Nephron (organoid): ENCODE measurements at regions not wholly inside any gene's neighbourhood (a gene's known extent, or its start where the extent isn't known, plus 50 kb on each side); places are given as distances from the start of the nearest gene placed in this dataset.
A peak's percentile ranks its signal among the peaks of the same experiment; 100 is the strongest.

ENCODE experiments used
- H3K27ac Mint-ChIP-seq, 3 experiments: 2 replicates each; pipeline ENCODE4 v1.8.0; 2020; ENCODE audit warnings: mixed read lengths in 3 of 3, mild to moderate bottlenecking in 2 of 3, moderate library complexity in 1 of 3
- H3K27me3 Mint-ChIP-seq: 2 replicates; pipeline ENCODE4 v1.8.0; 2021; ENCODE audit warnings: low read depth, mild to moderate bottlenecking, moderate library complexity, mixed read lengths
- H3K36me3 Mint-ChIP-seq: 2 replicates; pipeline ENCODE4 v1.8.0; 2020; ENCODE audit warnings: low read depth, mixed read lengths
- H3K4me1 Mint-ChIP-seq: 2 replicates; pipeline ENCODE4 v1.8.0; 2020; ENCODE audit warnings: mixed read lengths
- H3K4me3 Mint-ChIP-seq, 3 experiments: 2 replicates each; pipeline ENCODE4 v1.8.0; 2020; ENCODE audit warnings: mild to moderate bottlenecking in 3 of 3, mixed read lengths in 3 of 3, moderate library complexity in 2 of 3
- H3K9me3 Mint-ChIP-seq: 2 replicates; pipeline ENCODE4 v1.8.0; 2020; ENCODE audit warnings: mixed read lengths
- TF ChIP-seq, protein P1 (sequence below), 3 experiments: fragments of 200-600 bp; sonication (generic); IDR thresholded peaks; one replicate each; pipeline ENCODE4 v1.5.0; 2021; ENCODE audit warnings: antibody characterized with exemption in 3 of 3; ENCODE audit not compliant: unreplicated experiment in 3 of 3

DNA sequence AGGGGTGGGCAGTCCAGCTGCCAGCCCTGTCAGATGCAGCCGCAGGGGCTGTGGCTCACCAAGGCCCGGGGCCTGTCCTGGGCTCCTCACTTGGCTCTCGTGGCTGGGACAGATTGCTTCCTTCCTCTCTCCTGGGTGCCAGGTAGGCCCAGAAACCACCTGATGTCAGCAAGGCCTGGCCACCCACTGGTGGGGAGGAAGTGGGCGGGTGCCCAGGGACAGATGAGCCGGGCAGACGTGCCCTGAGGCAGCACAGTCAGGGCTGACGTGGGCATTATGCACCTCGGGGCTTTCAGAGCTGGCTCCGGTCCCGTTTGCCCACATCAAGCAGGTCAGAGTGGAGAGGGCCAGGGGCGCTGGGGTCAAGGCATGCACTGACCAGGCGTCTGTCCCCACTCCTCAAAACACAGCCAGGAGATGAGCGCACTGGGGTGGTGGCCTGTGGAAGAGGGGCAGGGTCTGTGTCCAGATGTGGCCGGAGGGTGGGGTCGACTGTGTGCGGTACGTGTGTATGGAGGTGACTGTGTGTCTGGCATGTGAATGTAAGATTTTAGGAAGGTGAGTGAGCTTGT is 133.2 kb upstream of the PTPN1 start:
- Mint-ChIP-seq H3K27ac (peak overlapping the region in 1 of 3 experiments; percentile 33), H3K4me1 (peaks cover 42% of the 10 kb centered on the region), H3K27me3 (peaks cover 45% of the 10 kb centered on the region), H3K36me3 (no peaks in the 10 kb centered on the region), H3K9me3 (no peaks in the 10 kb centered on the region), H3K4me3 (peak overlapping the region in 1 of 3 experiments; percentile 34)
- TF ChIP-seq, protein P1, sequence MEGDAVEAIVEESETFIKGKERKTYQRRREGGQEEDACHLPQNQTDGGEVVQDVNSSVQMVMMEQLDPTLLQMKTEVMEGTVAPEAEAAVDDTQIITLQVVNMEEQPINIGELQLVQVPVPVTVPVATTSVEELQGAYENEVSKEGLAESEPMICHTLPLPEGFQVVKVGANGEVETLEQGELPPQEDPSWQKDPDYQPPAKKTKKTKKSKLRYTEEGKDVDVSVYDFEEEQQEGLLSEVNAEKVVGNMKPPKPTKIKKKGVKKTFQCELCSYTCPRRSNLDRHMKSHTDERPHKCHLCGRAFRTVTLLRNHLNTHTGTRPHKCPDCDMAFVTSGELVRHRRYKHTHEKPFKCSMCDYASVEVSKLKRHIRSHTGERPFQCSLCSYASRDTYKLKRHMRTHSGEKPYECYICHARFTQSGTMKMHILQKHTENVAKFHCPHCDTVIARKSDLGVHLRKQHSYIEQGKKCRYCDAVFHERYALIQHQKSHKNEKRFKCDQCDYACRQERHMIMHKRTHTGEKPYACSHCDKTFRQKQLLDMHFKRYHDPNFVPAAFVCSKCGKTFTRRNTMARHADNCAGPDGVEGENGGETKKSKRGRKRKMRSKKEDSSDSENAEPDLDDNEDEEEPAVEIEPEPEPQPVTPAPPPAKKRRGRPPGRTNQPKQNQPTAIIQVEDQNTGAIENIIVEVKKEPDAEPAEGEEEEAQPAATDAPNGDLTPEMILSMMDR (IDR thresholded peaks at IDR 0.05; ENCODE audit: unreplicated experiment in 3 of 3): no peak

DNA sequence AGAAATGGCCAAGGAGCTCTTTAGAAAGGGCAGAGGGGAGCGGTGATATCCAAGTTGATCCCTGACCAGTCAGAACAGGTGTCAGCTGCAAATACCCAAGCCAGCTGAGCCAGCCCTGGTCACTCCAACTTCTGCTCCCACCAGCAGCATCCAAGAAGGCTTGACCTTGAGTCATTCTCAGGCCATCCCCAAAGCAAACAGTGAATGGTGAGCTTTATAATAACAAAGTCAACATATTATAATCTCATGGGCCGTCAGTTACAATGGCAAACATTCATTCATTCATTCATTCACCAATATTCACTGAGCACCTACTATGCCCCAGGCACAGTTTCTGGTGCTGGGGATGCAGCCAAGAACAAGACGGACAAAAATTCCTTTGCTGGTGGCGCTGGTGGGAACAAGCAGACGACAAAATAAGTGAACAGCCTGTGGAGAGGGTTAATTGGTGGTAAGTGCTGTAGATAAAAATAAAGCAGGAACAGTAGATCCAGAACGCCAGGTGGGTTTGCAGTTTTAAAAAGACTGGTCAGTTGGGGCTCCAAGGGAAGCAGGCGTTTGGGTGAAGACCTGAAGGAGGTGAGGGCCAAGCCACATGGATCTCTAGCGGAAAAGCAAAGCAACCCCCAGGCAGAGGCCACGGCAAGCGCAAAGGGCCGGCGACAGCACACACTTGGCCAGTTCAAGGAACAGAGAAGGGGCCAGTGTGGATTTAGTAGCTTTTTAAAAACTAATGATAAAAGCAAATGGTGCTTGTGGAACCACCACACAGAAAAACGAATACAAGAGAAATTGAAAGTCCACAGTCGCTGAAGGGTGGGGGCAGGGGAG is 131.8 kb upstream of the PTPN1 start:
- peaks cover 37% of the 10 kb centered on the region for H3K27me3 Mint-ChIP-seq
- no peaks in the 10 kb centered on the region for H3K9me3 Mint-ChIP-seq
- H3K4me1 Mint-ChIP-seq: peaks cover 47% of the 10 kb centered on the region
- H3K36me3 Mint-ChIP-seq: no peaks in the 10 kb centered on the region
- TF ChIP-seq, protein P1 (IDR thresholded peaks at IDR 0.05; ENCODE audit: unreplicated experiment in 3 of 3): no peak
- peak overlapping the region in 1 of 3 experiments; percentile 13 for H3K4me3 Mint-ChIP-seq
- peak overlapping the region; percentile 18 to 85 (median 64) for H3K27ac Mint-ChIP-seq

DNA sequence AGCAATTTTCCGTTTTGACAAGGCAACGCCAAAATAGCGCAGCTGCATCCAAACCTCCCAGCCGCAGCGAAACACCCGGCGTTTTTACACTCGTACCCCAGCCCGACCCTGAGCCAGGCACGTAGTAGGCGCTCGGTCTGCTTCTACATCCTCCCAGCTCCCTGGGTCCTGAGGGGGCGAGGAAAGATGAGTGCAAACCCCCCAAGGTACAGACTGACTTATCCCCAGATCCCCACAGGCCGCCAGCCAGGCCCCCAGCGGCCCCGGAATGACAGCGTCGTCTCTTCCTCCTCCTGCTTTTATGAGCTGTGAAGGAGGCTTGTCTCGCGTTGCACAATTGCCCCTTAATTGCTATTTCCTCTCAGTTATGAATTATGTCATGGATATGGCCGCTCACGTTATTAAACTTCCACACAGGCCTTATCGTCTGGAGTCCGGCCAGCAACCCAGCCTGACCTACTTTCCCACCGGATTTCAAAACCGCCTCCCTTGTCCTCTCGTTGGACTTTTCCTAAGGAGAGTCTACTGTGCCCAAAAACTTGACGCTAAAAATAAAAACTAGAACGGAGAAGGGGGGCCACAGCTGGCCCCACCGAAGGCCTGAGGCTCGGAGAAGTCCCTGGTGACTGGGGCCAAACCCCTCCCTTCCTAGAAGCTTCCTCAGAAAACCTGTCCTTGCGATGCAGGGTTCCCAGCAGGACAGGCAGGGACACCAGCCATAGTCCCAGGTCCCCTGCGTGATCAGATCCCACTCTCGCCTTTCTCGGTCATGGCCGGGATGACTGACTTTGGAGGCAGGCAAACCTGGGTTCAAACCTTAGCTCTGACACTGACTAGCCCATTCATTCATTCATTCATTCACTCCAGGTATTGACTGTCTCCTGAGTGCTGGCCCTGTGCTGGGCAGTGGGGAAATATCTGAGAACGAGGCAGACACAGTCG is 130.9 kb upstream of the PTPN1 start:
- no peaks in the 10 kb centered on the region for H3K9me3 Mint-ChIP-seq
- H3K4me1 Mint-ChIP-seq: peaks cover 51% of the 10 kb centered on the region
- H3K27me3 Mint-ChIP-seq: peaks cover 32% of the 10 kb centered on the region
- H3K27ac Mint-ChIP-seq: peak overlapping the region; percentile 54 to 85 (median 59)
- H3K36me3 Mint-ChIP-seq: no peaks in the 10 kb centered on the region
- TF ChIP-seq, protein P1 (IDR thresholded peaks at IDR 0.05; ENCODE audit: unreplicated experiment in 3 of 3): no peak
- H3K4me3 Mint-ChIP-seq: peak overlapping the region in 2 of 3 experiments; percentile 22 to 43

DNA sequence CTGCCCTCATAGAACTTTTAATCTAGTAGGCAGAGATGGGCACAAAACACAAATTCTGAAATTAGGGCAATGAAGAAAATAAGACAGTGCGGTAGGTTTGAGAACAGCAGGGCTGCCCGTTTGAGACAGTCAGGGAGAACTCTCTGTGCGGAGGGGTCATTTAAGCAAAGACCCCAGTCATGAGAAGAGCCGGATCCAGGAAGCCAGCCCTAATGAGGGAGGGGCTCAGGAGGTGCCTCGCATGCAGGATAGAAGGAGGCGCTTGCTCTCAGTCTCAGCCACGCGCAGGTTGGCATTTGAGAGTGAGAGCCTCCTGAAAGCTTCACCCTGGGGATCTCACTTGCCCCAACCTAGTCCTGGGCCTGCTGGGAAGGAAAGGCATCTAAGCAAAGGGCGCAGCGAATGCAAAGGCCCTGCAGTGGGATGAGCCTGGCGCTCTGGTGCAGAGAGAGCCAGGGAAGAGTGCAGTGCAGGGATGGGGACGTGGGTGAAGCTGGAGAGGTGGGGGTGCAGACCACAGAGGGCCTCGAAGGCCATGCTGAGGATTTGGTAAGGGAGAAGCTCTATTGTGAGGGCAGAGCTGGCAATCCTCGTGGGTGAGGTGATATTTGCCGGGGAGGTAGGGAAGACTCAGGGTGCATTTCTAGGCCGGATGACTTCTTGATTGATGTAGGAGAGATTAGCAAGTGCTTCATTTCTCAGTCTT is 130.0 kb upstream of the PTPN1 start:
- Mint-ChIP-seq H3K4me3 (no peak overlapping the region), H3K36me3 (no peaks in the 10 kb centered on the region), H3K4me1 (peaks cover 57% of the 10 kb centered on the region), H3K27me3 (peaks cover 34% of the 10 kb centered on the region), H3K9me3 (no peaks in the 10 kb centered on the region), H3K27ac (peak overlapping the region in 2 of 3 experiments; percentile 54 to 85)
- TF ChIP-seq, protein P1 (IDR thresholded peaks at IDR 0.05; ENCODE audit: unreplicated experiment in 3 of 3): no peak

DNA sequence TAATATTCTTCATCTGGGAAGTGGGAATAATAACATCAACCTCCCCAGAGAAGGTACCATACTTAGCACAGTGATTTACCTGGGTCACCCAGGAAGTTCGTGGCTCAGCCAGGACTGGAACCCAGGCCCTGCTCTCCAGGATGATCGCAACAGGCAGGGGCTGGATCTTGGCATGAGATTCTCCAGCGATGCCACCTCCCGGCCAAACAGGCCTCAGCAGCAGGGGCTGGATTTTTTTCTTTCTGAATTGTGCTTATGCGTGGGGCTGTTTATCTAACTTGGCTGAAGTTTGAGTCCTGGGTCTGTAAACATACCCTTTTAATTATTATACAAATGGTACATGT is 129.5 kb upstream of the PTPN1 start:
- Mint-ChIP-seq H3K9me3 (no peaks in the 10 kb centered on the region), H3K27me3 (peaks cover 34% of the 10 kb centered on the region), H3K4me3 (no peak overlapping the region), H3K27ac (peak overlapping the region in 1 of 3 experiments; percentile 54), H3K4me1 (peaks cover 61% of the 10 kb centered on the region), H3K36me3 (no peaks in the 10 kb centered on the region)
- TF ChIP-seq, protein P1 (IDR thresholded peaks at IDR 0.05; ENCODE audit: unreplicated experiment in 3 of 3): peak in 2 of 3 experiments; percentile 9 to 25
